NB4 (cell line): ENCODE measurements at regions not wholly inside any gene's neighbourhood (a gene's known extent, or its start where the extent isn't known, plus 50 kb on each side); places are given as distances from the start of the nearest gene placed in this dataset.

Experiments
- POLR2A ChIP-seq: IDR thresholded peaks from 2 replicates; pipeline ENCODE4 v1.6.1; 2011; ENCODE audit warnings: mild to moderate bottlenecking; ENCODE audit not compliant: insufficient read length; ENCODE audit errors: extremely low read depth
- TF ChIP-seq, protein P1 (sequence below): IDR thresholded peaks from one replicate; pipeline ENCODE4 v1.5.1; 2012; ENCODE audit warnings: low read depth, low read length
- TF ChIP-seq, protein P2 (sequence below): IDR thresholded peaks from 2 replicates; pipeline ENCODE4 v1.6.1; 2011; ENCODE audit warnings: low read depth, low read length

DNA sequence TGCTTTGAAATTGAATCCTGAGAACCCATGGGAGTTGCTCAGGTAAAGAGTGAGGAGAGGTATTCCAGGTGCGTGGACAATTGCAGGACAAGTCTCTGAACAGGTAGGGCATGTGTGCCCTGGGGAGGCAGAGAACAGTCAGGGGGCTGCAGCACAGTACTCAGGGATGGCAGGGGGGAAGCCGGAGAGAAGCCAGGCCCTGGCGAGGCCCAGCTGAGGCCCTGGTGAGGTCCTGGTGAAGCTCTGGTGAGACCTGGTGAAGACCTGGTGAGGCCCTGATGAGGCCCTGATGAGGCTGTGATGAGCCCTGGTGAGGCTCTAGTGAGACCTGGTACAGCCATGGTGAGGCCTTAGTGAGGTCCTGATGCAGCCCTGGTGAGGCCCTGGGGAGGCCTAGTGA is 155.5 kb upstream of the GDF10 start:
- TF ChIP-seq, protein P1, sequence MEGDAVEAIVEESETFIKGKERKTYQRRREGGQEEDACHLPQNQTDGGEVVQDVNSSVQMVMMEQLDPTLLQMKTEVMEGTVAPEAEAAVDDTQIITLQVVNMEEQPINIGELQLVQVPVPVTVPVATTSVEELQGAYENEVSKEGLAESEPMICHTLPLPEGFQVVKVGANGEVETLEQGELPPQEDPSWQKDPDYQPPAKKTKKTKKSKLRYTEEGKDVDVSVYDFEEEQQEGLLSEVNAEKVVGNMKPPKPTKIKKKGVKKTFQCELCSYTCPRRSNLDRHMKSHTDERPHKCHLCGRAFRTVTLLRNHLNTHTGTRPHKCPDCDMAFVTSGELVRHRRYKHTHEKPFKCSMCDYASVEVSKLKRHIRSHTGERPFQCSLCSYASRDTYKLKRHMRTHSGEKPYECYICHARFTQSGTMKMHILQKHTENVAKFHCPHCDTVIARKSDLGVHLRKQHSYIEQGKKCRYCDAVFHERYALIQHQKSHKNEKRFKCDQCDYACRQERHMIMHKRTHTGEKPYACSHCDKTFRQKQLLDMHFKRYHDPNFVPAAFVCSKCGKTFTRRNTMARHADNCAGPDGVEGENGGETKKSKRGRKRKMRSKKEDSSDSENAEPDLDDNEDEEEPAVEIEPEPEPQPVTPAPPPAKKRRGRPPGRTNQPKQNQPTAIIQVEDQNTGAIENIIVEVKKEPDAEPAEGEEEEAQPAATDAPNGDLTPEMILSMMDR: no peak
- no peak for TF ChIP-seq POLR2A
- TF ChIP-seq, protein P2, sequence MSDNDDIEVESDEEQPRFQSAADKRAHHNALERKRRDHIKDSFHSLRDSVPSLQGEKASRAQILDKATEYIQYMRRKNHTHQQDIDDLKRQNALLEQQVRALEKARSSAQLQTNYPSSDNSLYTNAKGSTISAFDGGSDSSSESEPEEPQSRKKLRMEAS: no peak
